A673 (cell line): ENCODE measurements at regions not wholly inside any gene's neighbourhood (a gene's known extent, or its start where the extent isn't known, plus 50 kb on each side); places are given as distances from the start of the nearest gene placed in this dataset.
"Not testable (repeated sequence)": the region's sequence is repeated elsewhere in the genome, so short reads cannot be mapped to it uniquely, and the experiment has no call there.

Source experiments
- BruUV-seq: library from RNA; stranded (reverse); fragments of 400-500 nt; replicated peaks from 2 replicates; lab custom pipeline; 2021; lab: Mats Ljungman, UMichigan
- CTCF ChIA-PET: fragments of 300-600 bp; sonication (Branson Sonifier 250); formaldehyde crosslinking; loops from one replicate; lab custom pipeline; 2022; ENCODE audit warnings: antibody characterized with exemption; lab: Charles Lee
- POLR2A ChIA-PET: fragments of 300-600 bp; sonication (Branson Sonifier 250); formaldehyde crosslinking; loops from one replicate; lab custom pipeline; 2022; ENCODE audit warnings: antibody characterized with exemption; ENCODE audit not compliant: low non-redundant PET; lab: Charles Lee
- DNase-seq: peaks from one replicate; pipeline ENCODE4 v3.0.0-alpha.2; 2015; ENCODE audit warnings: low spot score
- H3K27ac ChIP-seq: fragments of 200-600 bp; sonication (generic); 2 replicates; pipeline ENCODE4 v1.5.1; 2016; ENCODE audit warnings: mixed run types, low read depth, mild to moderate bottlenecking, mixed read lengths, antibody characterized with exemption, low read length; ENCODE audit not compliant: poor library complexity, severe bottlenecking
- H3K27me3 ChIP-seq: fragments of 200-600 bp; sonication (generic); replicated peaks from 2 replicates; pipeline ENCODE4 v1.6.1; 2017; ENCODE audit warnings: mixed run types, low read depth, mild to moderate bottlenecking, mixed read lengths, antibody characterized with exemption, low read length; ENCODE audit not compliant: insufficient read depth, poor library complexity
- H3K36me3 ChIP-seq: fragments of 200-600 bp; sonication (generic); 2 replicates; pipeline ENCODE4 v1.6.1; 2016; ENCODE audit warnings: mixed run types, mild to moderate bottlenecking, mixed read lengths, antibody characterized with exemption, low read length; ENCODE audit not compliant: insufficient read depth, poor library complexity, severe bottlenecking
- H3K4me1 ChIP-seq: fragments of 200-600 bp; sonication (generic); 2 replicates; pipeline ENCODE4 v1.6.1; 2017; ENCODE audit warnings: mixed run types, mild to moderate bottlenecking, mixed read lengths, antibody characterized with exemption, low read length; ENCODE audit not compliant: insufficient read depth, poor library complexity, severe bottlenecking
- H3K4me3 ChIP-seq: fragments of 200-600 bp; sonication (generic); 2 replicates; pipeline ENCODE4 v1.5.1; 2016; ENCODE audit warnings: low read depth, mixed run types, mild to moderate bottlenecking, mixed read lengths, low read length; ENCODE audit not compliant: poor library complexity, severe bottlenecking
- H3K9me3 ChIP-seq: fragments of 200-600 bp; sonication (generic); 2 replicates; pipeline ENCODE4 v1.6.1; 2016; ENCODE audit warnings: mixed run types, low read depth, mild to moderate bottlenecking, mixed read lengths, antibody characterized with exemption, low read length; ENCODE audit not compliant: poor library complexity, severe bottlenecking
- EZH2 ChIP-seq: fragments of 200-600 bp; sonication (generic); IDR thresholded peaks from 2 replicates; pipeline ENCODE4 v1.6.1; 2017; ENCODE audit warnings: borderline replicate concordance, low read depth, mild to moderate bottlenecking, mixed read lengths, antibody characterized with exemption, low read length; ENCODE audit not compliant: poor library complexity, severe bottlenecking
- intact Hi-C: fragments of 100-400 bp; cut with micrococcal nuclease; formaldehyde crosslinking; loops from one replicate; pipeline ENCODE4 v1.10.0; 2022; ENCODE audit not compliant: unreplicated experiment
- TF ChIP-seq, protein P1 (sequence below): fragments of 300-800, 200-600 bp; sonication (generic); conservative IDR thresholded peaks from 2 replicates; pipeline ENCODE4 v1.5.1; 2017; ENCODE audit warnings: low read depth, mild to moderate bottlenecking, antibody characterized with exemption, low read length, moderate library complexity, mixed read lengths

DNA sequence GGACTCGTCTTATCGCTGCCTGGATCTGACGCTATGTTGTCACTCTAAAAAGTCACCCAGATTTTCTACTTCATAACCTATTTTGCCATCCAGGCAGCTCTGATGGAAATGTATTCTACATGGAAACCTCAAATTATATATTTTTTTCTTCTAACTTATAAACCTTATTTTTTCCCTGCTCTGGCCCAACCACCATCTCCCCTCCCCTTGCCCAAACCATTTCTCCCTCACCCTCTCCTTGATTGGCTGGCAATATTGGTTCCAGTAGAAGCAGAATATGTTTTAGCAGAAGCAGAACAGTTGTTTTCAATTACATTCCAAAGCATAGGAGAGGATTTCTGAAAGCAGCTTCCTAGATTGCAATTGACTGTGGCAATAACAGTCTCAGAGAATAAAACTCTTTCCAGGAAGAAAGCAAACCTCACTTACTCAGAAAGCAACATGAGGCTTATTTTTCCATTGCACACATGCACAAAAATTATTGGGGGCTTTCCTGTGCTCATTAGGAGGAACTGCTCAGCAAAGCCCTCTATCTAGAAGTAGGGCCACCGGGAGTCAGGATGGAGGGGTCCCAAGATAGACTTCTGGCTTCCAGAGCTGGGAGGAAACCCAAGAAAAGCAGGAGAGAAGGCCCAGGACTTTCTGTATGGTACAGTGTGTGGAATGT is 191.8 kb downstream of the ESM1 start:
- no peak for DNase-seq
- Histone ChIP-seq H3K36me3 (no peaks in the 10 kb centered on the region), H3K9me3 (no peaks in the 10 kb centered on the region), H3K4me1 (no peaks in the 10 kb centered on the region), H3K27ac (no peak overlapping the region), H3K27me3 (no peaks in the 10 kb centered on the region), H3K4me3 (no peak overlapping the region)
- BruUV-seq = no TSS peak
- intact Hi-C loops = no loop called here
- ChIA-PET CTCF (no interaction called here), POLR2A (no interaction called here)
- no peak for TF ChIP-seq EZH2
- TF ChIP-seq, protein P1, sequence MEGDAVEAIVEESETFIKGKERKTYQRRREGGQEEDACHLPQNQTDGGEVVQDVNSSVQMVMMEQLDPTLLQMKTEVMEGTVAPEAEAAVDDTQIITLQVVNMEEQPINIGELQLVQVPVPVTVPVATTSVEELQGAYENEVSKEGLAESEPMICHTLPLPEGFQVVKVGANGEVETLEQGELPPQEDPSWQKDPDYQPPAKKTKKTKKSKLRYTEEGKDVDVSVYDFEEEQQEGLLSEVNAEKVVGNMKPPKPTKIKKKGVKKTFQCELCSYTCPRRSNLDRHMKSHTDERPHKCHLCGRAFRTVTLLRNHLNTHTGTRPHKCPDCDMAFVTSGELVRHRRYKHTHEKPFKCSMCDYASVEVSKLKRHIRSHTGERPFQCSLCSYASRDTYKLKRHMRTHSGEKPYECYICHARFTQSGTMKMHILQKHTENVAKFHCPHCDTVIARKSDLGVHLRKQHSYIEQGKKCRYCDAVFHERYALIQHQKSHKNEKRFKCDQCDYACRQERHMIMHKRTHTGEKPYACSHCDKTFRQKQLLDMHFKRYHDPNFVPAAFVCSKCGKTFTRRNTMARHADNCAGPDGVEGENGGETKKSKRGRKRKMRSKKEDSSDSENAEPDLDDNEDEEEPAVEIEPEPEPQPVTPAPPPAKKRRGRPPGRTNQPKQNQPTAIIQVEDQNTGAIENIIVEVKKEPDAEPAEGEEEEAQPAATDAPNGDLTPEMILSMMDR = no peak

DNA sequence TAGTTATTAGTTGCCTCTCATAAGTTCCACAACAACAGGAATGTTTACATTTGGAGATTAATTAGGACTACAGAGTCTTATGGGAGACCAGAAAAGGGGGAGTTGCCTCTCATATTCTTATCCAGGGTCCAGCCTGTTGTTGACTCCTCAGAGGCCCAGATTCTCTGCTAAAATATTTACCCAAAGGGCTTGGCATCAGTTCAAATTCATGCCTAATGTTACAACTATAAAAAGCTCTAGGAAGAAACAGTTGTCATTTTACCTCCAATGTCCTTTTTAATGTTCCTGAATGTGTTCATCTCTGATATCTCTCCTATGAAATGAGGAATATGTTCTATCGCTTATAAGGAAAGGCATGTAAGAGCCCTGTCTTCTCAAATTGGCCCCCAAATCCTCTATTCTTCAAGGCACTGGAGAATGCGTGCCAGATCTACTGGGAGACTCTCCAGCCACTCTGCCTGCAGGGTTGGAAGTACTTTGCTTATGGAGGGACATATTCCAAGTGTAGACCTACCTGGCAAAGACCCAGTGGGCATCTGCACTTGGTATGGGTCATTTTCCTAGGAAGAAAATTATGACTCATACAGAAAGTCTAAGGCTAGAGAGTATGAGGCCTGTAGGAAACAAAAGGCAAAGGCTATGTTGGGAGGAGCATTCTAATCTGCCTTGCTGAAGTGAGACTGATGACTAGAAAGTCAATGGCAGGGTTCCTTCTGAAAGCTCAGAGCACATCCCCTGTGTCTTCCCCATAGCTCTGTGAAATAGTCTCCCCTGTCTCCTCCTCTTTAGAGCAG is 192.6 kb downstream of the ESM1 start:
- intact Hi-C loops = no loop called here
- ChIA-PET POLR2A (no interaction called here), CTCF (no interaction called here)
- TF ChIP-seq, protein P1 = no peak
- H3K4me3 ChIP-seq = no peak overlapping the region
- no peaks in the 10 kb centered on the region for H3K9me3 ChIP-seq
- no peak for DNase-seq
- no peaks in the 10 kb centered on the region for H3K27me3 ChIP-seq
- no peaks in the 10 kb centered on the region for H3K36me3 ChIP-seq
- BruUV-seq = no TSS peak
- no peaks in the 10 kb centered on the region for H3K4me1 ChIP-seq
- no peak overlapping the region for H3K27ac ChIP-seq

DNA sequence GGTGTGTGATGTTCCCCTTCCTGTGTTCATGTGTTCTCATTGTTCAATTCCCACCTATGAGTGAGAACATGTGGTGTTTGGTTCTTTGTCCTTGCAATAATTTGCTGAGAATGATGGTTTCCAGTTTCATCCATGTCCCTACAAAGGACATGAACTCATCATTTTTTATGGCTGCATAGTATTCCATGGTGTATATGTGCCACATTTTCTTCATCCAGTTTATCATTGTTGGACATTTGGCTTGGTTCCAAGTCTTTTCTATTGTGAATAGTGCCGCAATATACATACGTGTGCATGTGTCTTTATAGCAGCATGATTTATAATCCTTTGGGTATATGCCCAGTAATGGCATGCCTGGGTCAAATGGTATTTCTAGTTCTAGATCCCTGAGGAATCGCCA is 197.5 kb downstream of the ESM1 start:
- H3K9me3 ChIP-seq, H3K4me1 ChIP-seq, POLR2A ChIA-PET, DNase-seq, H3K27ac ChIP-seq, CTCF ChIA-PET, H3K27me3 ChIP-seq, H3K4me3 ChIP-seq, H3K36me3 ChIP-seq, BruUV-seq, intact Hi-C loops: not testable (repeated sequence)
